Endothelial cell of umbilical vein (primary cell): ENCODE measurements at regions not wholly inside any gene's neighbourhood (a gene's known extent, or its start where the extent isn't known, plus 50 kb on each side); places are given as distances from the start of the nearest gene placed in this dataset.

Experiments used
- CTCF ChIP-seq, 2 donors: IDR thresholded peaks; 1 replicate in 1 of 2; 2 replicates in 1 of 2; pipeline ENCODE4 v1.5.1; 2011; ENCODE audit warnings: low read length in 2 of 2, mild to moderate bottlenecking in 2 of 2, moderate library complexity in 2 of 2, control low read depth in 1 of 2, inconsistent platforms in 1 of 2, low read depth in 1 of 2; ENCODE audit not compliant: insufficient read depth in 1 of 2; ENCODE audit errors: extremely low read depth in 1 of 2
- EZH2 ChIP-seq: IDR thresholded peaks from 2 replicates; pipeline ENCODE4 v1.6.1; 2012; ENCODE audit warnings: borderline replicate concordance, low read depth, mild to moderate bottlenecking, moderate library complexity, low read length, inconsistent platforms; ENCODE audit not compliant: severe bottlenecking
- JUN ChIP-seq: IDR thresholded peaks from 2 replicates; pipeline ENCODE4 v1.6.1; 2011; ENCODE audit warnings: borderline replicate concordance, low read depth; ENCODE audit not compliant: insufficient read length, insufficient read depth
- POLR2A ChIP-seq: IDR thresholded peaks from 2 replicates; pipeline ENCODE4 v1.6.1; 2012; ENCODE audit warnings: low read depth, mild to moderate bottlenecking, control low read depth, low read length
- POLR2AphosphoS5 ChIP-seq: IDR thresholded peaks from 2 replicates; pipeline ENCODE4 v1.6.1; 2012; ENCODE audit warnings: low read depth, mild to moderate bottlenecking, control low read depth, low read length, moderate library complexity; ENCODE audit not compliant: insufficient read depth
- TF ChIP-seq, protein P1 (sequence below): IDR thresholded peaks from 2 replicates; pipeline ENCODE4 v1.6.1; 2011; ENCODE audit not compliant: insufficient read depth, insufficient read length

DNA sequence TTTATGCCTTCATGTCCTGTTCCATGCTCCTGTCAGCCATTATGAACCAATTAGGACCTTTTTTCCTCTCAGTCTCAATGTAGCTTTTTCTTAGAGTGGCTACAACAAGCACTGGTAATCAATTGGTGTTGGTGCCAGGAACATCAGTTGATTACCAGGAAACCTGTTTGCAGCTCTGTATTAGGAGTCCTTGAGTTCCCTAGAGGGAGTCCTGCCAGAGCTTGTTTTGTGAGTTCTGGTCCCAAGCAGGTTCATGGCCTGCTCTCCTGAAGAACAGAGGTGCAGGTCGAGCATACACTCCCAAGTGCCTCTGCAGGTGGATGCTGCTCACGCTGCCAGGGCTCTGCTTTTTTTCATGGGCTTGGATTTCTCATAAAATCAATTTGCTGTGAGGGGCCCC, 137.9 kb upstream of the PRR23C start:
- TF ChIP-seq CTCF (IDR thresholded peaks at IDR 0.05; ENCODE audit: extremely low read depth in 1 of 2, insufficient read depth in 1 of 2, low read depth in 1 of 2, low read length in 2 of 2), result no peak
- TF ChIP-seq, protein P1, sequence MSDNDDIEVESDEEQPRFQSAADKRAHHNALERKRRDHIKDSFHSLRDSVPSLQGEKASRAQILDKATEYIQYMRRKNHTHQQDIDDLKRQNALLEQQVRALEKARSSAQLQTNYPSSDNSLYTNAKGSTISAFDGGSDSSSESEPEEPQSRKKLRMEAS, result no peak
- TF ChIP-seq POLR2A, result no peak
- TF ChIP-seq EZH2, result no peak
- no peak for TF ChIP-seq JUN
- TF ChIP-seq POLR2AphosphoS5, result no peak
